NCI-H748 (cell line): ENCODE measurements at regions not wholly inside any gene's neighbourhood (a gene's known extent, or its start where the extent isn't known, plus 50 kb on each side); places are given as distances from the start of the nearest gene placed in this dataset.
"Not testable (repeated sequence)": the region's sequence is repeated elsewhere in the genome, so short reads cannot be mapped to it uniquely, and the experiment has no call there.

Experiments used
- DNase-seq: peaks from one replicate; lab custom pipeline; 2025; ENCODE audit not compliant: unreplicated experiment; lab: John Stamatoyannopoulos, UW

- DNase-seq: peak; percentile 66
These were observed 132.8 kb upstream of the TAF11L2 start for GRCh38 chr5:17364987-17365810.

- peak; percentile 53 for DNase-seq
These were observed 132.3 kb upstream of the TAF11L2 start for GRCh38 chr5:17365811-17366138.

GRCh38 chr5:17367256-17367840, 130.7 kb upstream of the TAF11L2 start:
- DNase-seq: peak; percentile 48

DNA sequence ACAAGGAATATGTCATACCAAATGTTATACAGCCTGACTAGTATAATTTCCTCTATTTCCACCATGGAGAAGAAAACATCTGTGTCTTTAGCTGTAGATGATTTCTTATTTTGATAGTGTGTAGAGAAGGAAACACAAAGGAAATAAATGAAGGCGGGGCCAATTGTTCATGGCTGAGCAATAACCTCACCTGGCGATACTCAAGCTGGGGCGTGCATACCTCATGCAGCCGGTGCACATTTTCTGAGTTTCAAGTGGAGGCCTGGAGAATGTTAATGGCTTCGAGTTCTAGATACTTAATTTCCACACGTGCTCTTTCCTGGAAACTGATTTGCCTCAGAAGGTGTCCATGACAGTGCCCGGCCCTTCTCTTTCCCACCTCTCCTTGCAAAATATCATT, 127.4 kb upstream of the TAF11L2 start:
- DNase-seq: peak; percentile 30

- DNase-seq: no peak
These were observed 124.6 kb upstream of the TAF11L2 start for GRCh38 chr5:17373406-17373805.

DNA sequence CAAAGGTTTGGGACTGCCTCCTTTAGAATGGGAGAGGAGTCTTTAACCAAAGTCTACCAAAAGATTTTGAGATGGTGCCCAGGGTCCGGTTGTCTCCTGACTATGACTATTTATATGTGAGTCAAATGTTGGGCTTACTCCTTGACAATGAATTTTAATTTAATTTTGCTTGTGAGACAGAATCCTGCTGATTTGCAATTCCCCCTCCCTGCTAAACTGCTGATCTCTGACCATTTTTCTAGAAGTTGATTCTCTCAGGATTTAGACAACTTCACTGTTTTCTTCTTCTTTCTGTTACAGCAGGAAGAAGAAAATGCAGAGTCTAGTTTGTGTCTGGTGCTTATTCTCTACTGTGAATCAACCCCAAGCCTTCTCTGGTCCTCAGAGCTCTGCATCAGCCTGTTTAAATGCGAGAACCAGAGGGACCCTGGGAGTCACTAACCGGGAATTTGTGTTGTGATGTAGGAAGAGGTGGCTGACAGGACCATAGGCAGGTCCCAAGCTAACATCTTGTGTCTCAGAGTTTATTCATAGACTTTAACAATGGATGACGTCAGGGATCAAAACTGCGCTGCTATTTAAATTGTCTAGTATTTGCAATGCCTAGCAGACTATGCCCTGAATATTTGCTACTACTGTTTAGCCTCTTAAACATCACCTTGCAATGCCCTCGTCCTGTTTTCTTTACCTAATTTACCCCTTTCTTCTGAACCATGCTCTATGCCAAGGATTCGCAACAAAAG, 124.0 kb upstream of the TAF11L2 start:
- DNase-seq: no peak

DNA sequence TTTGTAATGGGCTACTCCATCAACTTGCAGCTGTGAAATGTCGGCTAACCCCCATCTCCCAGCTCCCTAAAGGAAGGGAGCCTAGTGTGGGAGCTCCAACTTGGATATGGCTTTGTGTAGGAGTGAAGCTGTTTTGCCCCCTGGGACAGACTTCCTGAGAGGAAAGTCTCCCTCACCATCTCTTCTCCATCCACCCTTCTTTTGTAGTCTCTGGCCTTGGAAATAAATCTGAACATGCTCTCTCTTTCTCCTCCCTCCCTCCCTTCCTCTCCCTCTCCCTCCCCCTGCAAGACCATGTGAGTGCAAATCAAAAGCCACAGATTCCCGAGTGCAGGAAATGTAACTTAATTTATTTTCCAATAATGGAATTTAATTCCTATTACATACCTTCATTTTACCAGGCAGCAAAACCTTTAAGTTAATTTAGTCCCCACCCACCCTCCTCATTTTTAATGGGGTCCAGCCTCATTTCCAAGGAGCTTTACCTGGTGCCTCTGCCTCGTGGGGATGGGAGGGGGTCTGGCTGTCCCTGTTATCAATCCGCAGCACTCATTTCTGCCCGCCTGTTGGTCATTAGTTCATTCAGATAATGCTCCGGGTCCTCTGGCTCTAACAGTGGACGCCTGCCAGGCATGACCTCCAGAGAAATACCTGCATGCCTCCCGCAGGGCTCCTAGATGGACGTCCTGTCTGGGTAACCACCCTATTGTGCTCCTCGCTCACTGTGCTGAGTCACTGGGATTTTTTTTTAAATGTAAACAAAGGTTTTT, 122.9 kb upstream of the TAF11L2 start:
- no peak for DNase-seq

DNA sequence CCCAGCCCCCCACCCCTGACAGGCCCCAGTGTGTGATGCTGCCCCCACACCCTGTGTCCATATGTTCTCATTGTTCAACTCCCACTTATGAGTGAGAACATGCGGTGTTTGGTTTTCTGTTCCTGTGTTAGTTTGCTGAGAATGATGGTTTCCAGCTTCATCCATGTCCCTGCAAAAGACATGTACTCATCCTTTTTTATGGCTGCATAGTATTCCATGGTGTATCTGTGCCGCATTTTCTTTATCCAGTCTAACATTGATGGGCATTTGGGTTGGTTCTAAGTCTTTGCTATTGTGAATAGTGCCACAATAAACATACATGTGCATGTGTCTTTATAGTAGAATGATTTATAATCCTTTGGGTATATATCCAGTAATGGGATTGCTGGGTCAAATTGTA, 122.1 kb upstream of the TAF11L2 start:
- DNase-seq: not testable (repeated sequence)

- no peak for DNase-seq
These were observed 119.6 kb upstream of the TAF11L2 start for GRCh38 chr5:17378346-17378997.

DNA sequence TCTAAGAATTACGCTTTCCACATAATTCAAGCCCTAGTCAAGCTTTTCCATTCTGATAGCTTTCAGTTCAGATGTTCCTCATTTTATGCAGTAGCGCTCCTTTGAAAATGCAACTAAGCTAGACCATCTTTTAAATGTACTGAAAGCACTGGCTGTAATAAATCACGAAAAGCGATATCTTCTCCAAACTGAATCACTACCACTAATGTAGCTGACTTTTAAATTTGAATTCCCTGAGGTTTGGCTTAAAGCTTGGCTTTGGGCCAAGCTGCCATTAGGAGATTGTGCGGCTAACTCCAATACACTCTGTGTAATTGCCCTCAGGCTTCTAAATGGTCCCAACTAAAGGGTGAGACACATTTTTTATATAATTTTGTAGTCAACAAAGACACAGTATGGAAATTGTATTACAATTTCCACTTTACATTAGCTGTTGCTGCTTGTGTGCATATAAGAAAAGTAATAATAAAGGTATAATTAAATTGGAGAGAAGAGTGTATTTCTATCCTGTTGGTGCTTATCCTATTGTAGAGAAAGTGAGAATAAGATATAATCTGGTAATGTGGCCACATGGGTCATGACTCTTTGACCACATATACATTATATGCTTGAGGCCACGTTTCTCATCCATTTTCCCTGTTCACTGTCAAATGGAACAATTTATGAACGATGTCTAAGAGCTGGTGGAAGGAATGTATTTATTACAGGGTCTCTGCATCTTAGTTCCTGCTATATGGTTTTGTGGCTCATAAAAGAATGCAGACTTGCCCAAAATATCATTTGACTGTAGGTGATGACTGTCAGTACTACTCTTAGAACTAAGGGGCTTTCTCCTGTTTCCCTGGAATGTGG, 118.7 kb upstream of the TAF11L2 start:
- DNase-seq: peak; percentile 92

GRCh38 chr5:17381932-17382331, 116.1 kb upstream of the TAF11L2 start:
- no peak for DNase-seq

DNA sequence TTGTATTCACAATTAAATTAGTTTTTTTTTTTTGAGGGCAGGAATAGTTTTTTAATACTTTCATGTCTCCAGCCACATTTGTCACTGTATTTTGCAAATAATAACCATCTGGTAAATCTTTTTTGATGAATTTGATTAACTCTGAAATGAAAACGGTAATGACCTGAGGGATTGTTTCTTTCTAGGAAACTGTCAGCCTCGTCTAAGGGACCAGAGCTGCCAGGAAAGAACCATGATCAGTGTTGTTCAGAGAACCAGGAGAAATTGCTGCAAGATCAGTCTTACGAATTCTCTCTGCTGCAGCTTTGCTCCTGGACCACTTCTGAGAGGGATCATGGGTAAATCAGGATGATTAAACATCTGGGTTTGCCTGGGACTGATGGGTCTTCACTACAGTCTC, 114.5 kb upstream of the TAF11L2 start:
- no peak for DNase-seq

DNA sequence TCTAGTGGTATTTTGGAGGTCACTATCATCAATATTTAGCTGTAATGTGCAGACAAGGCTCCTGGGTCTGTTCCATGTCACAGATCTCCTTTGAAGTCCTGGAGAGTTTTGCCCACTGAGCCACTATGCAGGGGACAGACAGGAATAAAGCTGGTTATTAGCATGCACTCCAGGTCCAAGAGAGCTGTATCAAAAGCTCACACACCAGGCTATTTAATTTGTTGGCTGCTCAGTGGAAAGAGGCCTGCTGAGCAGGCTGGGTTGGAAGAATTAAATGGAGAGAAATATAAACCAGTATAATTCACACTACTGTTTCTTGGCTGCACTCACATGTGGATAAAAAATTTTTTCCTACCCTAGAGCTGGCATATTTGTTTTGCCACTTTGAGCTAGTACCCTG, 113.8 kb upstream of the TAF11L2 start:
- no peak for DNase-seq

DNA sequence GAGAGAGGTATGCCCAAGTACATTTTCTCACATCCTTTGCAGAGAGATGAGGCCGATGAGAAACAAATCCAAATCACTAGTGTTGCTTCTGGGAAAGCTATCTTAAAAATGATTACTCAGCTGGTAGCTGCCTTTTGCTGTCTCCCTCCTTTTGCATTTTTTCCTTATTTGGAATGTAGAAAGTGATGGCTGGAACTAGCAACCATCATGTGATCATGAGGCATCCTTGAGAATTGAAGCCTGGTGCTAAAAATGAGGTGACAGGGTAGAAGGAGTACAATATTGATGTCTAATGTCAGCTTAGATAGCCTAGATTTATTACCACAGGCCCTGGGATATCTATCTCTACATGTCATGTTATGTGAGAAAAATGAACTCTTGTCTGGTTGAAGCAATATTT, 109.3 kb upstream of the TAF11L2 start:
- no peak for DNase-seq

DNA sequence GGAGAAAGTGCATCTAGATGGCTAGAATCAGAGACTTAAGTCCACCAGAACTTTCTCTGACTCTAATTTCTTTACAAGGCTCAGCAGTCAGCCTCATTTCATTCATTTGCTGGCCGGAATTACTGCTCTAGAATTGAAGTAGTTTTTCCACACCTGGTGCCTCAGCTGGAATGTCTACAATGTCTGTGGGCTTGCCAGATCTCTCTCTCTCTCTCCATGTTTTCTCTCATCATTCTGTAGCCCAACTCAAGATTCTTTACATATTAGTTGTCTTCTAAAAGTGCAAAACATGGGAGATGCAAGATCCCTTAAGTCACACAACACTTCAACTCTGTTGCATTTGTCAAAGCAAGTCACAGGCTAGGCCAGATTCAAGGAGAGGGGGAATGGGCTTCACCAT, 103.9 kb upstream of the TAF11L2 start:
- no peak for DNase-seq

DNA sequence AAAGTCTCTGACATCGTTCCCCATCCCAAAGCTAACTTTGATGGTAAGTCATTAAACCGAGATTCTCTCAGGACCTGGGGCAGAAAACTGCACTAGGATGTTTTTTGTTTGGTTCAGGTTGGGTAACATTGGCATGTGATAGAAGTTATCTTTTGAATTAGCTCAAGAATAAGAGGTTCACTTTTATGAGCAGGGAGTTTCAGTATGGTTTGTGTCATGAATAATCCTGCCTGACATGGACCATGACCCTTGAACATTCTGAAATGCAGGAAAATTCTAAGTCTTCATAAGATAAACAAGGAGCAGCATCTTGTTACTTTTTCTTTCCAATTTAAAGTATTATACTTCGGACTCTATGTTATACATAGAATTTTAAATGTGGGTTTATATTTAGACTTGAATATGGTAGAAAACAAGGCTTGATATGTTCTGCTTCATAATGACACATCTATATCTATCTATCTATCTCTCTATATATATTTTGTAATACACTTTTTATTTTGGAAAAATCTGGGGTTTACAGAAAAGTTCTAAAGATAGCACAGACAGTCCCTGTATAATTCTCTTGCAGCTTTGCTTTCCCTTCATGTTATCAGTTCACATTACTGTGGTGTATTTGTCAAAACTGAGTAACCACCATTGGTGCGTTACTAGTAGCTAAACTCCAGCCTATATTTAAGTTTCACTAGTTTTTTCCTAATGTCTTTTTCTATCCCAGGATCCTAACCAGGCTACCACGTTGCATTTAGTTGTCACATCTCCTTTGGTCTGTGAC, 102.7 kb upstream of the TAF11L2 start:
- no peak for DNase-seq

DNA sequence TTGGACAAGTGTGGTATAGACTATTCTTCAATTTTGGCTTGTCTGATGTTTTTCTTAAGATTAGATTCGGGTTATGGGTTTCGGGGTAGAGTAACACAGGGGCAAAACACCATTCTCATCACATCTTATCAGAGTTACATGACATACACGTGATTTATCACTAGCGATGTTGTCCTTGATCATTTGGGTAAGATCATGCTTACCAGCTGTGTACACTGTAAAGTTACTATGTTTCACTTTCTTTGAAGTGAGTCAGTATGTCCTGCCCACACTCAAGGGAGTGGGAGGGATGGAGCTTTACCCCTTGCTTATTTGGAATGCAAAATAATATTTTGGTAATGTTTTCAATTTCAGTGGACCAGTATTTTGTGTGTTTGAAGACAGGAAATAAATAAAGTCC, 101.8 kb upstream of the TAF11L2 start:
- no peak for DNase-seq

DNA sequence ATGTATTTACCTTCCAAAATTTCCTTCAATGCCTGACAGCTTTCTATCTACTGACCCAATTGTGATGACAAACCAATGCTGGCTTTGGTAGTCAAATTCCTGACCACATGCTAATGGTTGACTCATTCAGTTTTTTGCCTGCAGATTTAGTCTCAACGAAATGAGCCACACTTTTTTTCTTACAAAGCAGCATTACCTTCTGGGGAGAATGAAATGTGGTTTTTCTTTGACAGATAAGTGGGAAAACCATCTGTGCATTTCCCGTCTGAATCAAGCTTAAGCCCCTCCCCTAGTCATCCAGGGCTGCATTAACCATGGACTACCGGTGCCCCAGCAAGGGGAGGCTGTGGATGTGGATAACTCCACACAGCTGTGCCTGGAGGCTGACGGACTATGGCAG, 99.6 kb upstream of the TAF11L2 start:
- DNase-seq: no peak
